ENCODE measurements at regions not wholly inside any gene's neighbourhood (a gene's known extent, or its start where the extent isn't known, plus 50 kb on each side); places are given as distances from the start of the nearest gene placed in this dataset.

- no peak for DNase-seq (ENCODE audit: low read depth, low spot score)
- TF ChIP-seq CTCF (IDR thresholded peaks at IDR 0.05) (no peak), SIN3A (IDR thresholded peaks at IDR 0.05; ENCODE audit: borderline replicate concordance, insufficient read depth, low read depth, low read length) (no peak), POLR2AphosphoS5 (IDR thresholded peaks at IDR 0.05; ENCODE audit: low read depth, low read length) (no peak), TCF7L2 (IDR thresholded peaks at IDR 0.05; ENCODE audit: low read depth, low read length) (no peak), REST (IDR thresholded peaks at IDR 0.05; ENCODE audit: insufficient read depth in 1 of 2, low read depth in 2 of 2, low read length in 1 of 2) (no peak)
- Histone ChIP-seq H3K9me3 (ENCODE audit: control insufficient read depth, insufficient read depth, low read depth, low read length) (no peaks in the 10 kb centered on the region), H3K4me3 (ENCODE audit: low read depth in 2 of 2, low read length in 2 of 2) (no peak overlapping the region), H3K4me1 (ENCODE audit: control insufficient read depth, insufficient read depth, low read length) (no peaks in the 10 kb centered on the region), H3K27ac (ENCODE audit: low read length) (no peak overlapping the region), H3K36me3 (ENCODE audit: control insufficient read depth, insufficient read depth, low read length) (no peaks in the 10 kb centered on the region), H3K27me3 (ENCODE audit: control insufficient read depth, insufficient read depth, low read length) (no peaks in the 10 kb centered on the region)
- POLR2A ChIA-PET: no interaction called here
- CTCF ChIA-PET: no interaction called here
- intact Hi-C loops (cut with micrococcal nuclease; ENCODE audit: unreplicated experiment): no loop called here
- in situ Hi-C loops (cut with HindIII; ENCODE audit: low pct_unique_long_range_greater_than_20kb, low sequenced_read_pairs): no loop called here
- no peak for ATAC-seq
- no TSS peak for BruUV-seq (replicated peaks)
Measured at GRCh38 chr3:72380193-72380592, 468.1 kb downstream of the SHQ1 start.

- H3K9me3 ChIP-seq (ENCODE audit: control insufficient read depth, insufficient read depth, low read depth, low read length): no peaks in the 10 kb centered on the region
- in situ Hi-C loops (cut with HindIII; ENCODE audit: low pct_unique_long_range_greater_than_20kb, low sequenced_read_pairs) (no loop called here), intact Hi-C loops (cut with micrococcal nuclease; ENCODE audit: unreplicated experiment) (no loop called here)
- POLR2A ChIA-PET: no interaction called here
- TF ChIP-seq POLR2AphosphoS5 (IDR thresholded peaks at IDR 0.05; ENCODE audit: low read depth, low read length) (no peak), SIN3A (IDR thresholded peaks at IDR 0.05; ENCODE audit: borderline replicate concordance, insufficient read depth, low read depth, low read length) (no peak), REST (IDR thresholded peaks at IDR 0.05; ENCODE audit: insufficient read depth in 1 of 2, low read depth in 2 of 2, low read length in 1 of 2) (no peak)
- no peaks in the 10 kb centered on the region for H3K27me3 ChIP-seq (ENCODE audit: control insufficient read depth, insufficient read depth, low read length)
- no peaks in the 10 kb centered on the region for H3K4me1 ChIP-seq (ENCODE audit: control insufficient read depth, insufficient read depth, low read length)
- no peak for ATAC-seq
- no peak overlapping the region for H3K4me3 ChIP-seq (ENCODE audit: low read depth in 2 of 2, low read length in 2 of 2)
- no peak for DNase-seq (ENCODE audit: low read depth, low spot score)
- no peaks in the 10 kb centered on the region for H3K36me3 ChIP-seq (ENCODE audit: control insufficient read depth, insufficient read depth, low read length)
- no TSS peak for BruUV-seq (replicated peaks)
- H3K27ac ChIP-seq (ENCODE audit: low read length): no peak overlapping the region
- CTCF ChIA-PET: no interaction called here
Measured at GRCh38 chr3:72379500-72380187, 468.6 kb downstream of the SHQ1 start.
